DMS53 treated with DMSO at 0.1 percent for 48 hours (cell line): ENCODE measurements at regions not wholly inside any gene's neighbourhood (a gene's known extent, or its start where the extent isn't known, plus 50 kb on each side); places are given as distances from the start of the nearest gene placed in this dataset.

Source experiments
- DNase-seq: peaks from one replicate; lab custom pipeline; 2025; ENCODE audit not compliant: unreplicated experiment; lab: John Stamatoyannopoulos, UW

- DNase-seq = no peak
Measured at GRCh38 chr2:10964052-10964790, 52.5 kb downstream of the KCNF1 start.

GRCh38 chr2:10965241-10965843 lies 53.6 kb downstream of the KCNF1 start:
- DNase-seq = no peak

GRCh38 chr2:10966056-10966455 lies 54.3 kb downstream of the KCNF1 start:
- DNase-seq = no peak

GRCh38 chr2:10966741-10967140 lies 55.0 kb downstream of the KCNF1 start:
- no peak for DNase-seq

- DNase-seq = no peak
Measured at GRCh38 chr2:10968176-10968575, 56.4 kb downstream of the KCNF1 start.

- DNase-seq = no peak
Measured at GRCh38 chr2:10970666-10971065, 58.9 kb downstream of the KCNF1 start.

GRCh38 chr2:10971161-10971887 lies 59.6 kb downstream of the KCNF1 start:
- no peak for DNase-seq

- no peak for DNase-seq
Measured at GRCh38 chr2:10971888-10972260, 60.1 kb downstream of the KCNF1 start.

GRCh38 chr2:10972683-10973433 lies 61.1 kb downstream of the KCNF1 start:
- no peak for DNase-seq

- no peak for DNase-seq
Measured at GRCh38 chr2:10973766-10974165, 62.0 kb downstream of the KCNF1 start.

- no peak for DNase-seq
Measured at GRCh38 chr2:10977003-10977402, 65.3 kb downstream of the KCNF1 start.

- no peak for DNase-seq
Measured at GRCh38 chr2:10977621-10978020, 65.9 kb downstream of the KCNF1 start.

GRCh38 chr2:10978090-10978670 lies 66.4 kb downstream of the KCNF1 start:
- no peak for DNase-seq

- DNase-seq = no peak
Measured at GRCh38 chr2:10980071-10980470, 68.3 kb downstream of the KCNF1 start.

GRCh38 chr2:10980886-10981425 lies 69.2 kb downstream of the KCNF1 start:
- no peak for DNase-seq

GRCh38 chr2:10981451-10981850 lies 69.7 kb downstream of the KCNF1 start:
- DNase-seq = no peak

GRCh38 chr2:10981941-10982431 lies 70.3 kb downstream of the KCNF1 start:
- DNase-seq = no peak

GRCh38 chr2:10982931-10983701 lies 71.4 kb downstream of the KCNF1 start:
- DNase-seq = no peak

GRCh38 chr2:10983711-10984110 lies 72.0 kb downstream of the KCNF1 start:
- DNase-seq = no peak
